SU-DHL-6 (cell line): ENCODE measurements at regions not wholly inside any gene's neighbourhood (a gene's known extent, or its start where the extent isn't known, plus 50 kb on each side); places are given as distances from the start of the nearest gene placed in this dataset.

Experiments
- EZH2phosphoT487 ChIP-seq: fragments of 200-600 bp; sonication (generic), shearing (Covaris generic); conservative IDR thresholded peaks from 2 replicates; pipeline ENCODE4 v1.6.1; 2018; ENCODE audit warnings: mild to moderate bottlenecking, antibody characterized with exemption, low read length, moderate library complexity, mixed read lengths
- TF ChIP-seq, protein P1 (sequence below): fragments of 200-600 bp; sonication (generic); IDR thresholded peaks from one replicate; pipeline ENCODE4 v1.5.1; 2017; ENCODE audit warnings: antibody characterized with exemption, mild to moderate bottlenecking, low read length, moderate library complexity; ENCODE audit not compliant: insufficient read depth, poor library complexity, severe bottlenecking

DNA sequence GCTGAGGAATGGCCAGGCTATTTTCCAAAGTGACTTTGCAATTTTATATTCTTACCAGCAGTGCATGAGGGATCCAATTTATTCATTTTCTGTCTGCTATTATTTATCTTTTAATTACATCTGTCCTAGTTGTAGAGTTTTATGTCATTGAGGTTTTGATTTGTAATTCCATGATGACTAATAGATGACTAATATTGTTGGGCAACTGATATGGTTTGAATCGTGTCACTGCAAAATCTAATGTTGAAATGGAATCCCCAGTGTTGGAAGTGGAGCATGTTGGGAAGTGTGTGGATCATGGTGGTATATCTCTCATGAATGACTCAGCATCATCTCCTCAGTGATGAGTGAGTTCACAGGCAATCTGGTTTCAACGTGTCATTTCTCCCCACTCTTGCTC is 201.5 kb downstream of the TBX22 start:
- TF ChIP-seq, protein P1, sequence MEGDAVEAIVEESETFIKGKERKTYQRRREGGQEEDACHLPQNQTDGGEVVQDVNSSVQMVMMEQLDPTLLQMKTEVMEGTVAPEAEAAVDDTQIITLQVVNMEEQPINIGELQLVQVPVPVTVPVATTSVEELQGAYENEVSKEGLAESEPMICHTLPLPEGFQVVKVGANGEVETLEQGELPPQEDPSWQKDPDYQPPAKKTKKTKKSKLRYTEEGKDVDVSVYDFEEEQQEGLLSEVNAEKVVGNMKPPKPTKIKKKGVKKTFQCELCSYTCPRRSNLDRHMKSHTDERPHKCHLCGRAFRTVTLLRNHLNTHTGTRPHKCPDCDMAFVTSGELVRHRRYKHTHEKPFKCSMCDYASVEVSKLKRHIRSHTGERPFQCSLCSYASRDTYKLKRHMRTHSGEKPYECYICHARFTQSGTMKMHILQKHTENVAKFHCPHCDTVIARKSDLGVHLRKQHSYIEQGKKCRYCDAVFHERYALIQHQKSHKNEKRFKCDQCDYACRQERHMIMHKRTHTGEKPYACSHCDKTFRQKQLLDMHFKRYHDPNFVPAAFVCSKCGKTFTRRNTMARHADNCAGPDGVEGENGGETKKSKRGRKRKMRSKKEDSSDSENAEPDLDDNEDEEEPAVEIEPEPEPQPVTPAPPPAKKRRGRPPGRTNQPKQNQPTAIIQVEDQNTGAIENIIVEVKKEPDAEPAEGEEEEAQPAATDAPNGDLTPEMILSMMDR: no peak
- TF ChIP-seq EZH2phosphoT487: no peak
